ENCODE measurements at regions not wholly inside any gene's neighbourhood (a gene's known extent, or its start where the extent isn't known, plus 50 kb on each side); places are given as distances from the start of the nearest gene placed in this dataset.

DNA sequence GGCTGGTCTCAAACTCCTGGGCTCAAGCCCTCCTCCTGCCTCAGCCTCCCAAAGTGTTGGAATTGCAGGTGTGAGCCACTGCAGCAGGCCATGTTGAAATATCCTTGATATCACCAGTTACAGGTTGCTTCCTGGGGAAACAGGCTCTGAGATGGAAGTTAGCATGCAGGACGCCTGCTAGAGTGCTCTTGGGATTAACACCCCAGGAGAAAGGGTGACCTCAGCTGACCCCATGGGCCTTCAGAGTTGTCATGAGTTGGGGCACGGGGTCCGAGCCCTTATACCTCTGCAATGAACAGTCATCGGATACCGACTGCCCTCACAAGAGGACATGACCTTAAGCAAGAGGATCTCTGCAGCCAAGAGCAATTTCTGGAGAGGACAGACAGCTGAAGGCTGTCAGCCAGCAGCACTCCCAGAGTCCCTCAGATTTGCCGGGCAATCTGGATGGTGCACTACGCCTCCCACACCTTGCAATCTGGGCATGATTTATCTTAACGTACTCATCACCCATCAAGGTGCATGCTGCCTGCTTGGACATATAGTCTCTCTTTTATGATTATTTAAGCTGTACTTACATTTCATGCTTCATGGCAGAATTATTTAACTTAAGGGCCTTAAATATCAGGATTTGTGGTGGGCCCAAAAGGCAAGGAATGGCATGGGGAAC is 134.6 kb downstream of the ADSS2 start:
- TF ChIP-seq, protein P1, sequence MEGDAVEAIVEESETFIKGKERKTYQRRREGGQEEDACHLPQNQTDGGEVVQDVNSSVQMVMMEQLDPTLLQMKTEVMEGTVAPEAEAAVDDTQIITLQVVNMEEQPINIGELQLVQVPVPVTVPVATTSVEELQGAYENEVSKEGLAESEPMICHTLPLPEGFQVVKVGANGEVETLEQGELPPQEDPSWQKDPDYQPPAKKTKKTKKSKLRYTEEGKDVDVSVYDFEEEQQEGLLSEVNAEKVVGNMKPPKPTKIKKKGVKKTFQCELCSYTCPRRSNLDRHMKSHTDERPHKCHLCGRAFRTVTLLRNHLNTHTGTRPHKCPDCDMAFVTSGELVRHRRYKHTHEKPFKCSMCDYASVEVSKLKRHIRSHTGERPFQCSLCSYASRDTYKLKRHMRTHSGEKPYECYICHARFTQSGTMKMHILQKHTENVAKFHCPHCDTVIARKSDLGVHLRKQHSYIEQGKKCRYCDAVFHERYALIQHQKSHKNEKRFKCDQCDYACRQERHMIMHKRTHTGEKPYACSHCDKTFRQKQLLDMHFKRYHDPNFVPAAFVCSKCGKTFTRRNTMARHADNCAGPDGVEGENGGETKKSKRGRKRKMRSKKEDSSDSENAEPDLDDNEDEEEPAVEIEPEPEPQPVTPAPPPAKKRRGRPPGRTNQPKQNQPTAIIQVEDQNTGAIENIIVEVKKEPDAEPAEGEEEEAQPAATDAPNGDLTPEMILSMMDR (conservative IDR thresholded peaks at IDR 0.05), result no peak
- H3K27ac ChIP-seq, result no peak overlapping the region

DNA sequence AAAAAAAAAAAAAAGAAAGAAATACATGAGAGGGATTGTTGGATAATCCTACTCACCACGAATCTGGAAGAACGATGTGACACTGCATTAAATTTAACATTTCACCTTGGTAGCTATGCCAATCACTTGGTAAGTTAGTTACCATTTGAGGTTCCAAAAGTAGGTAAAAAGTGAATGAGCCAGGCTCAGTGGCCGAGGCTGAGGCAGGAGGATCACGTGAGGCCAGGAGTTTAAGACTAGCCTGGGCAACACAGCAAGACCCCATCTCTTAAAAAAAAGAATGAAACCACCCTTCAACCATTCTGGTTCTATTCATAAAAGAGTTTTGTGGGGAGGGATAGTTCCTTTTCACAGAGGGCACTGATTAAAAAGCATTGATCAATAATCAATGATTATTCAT is 133.6 kb downstream of the ADSS2 start:
- no peak overlapping the region for H3K27ac ChIP-seq
- TF ChIP-seq, protein P1 (conservative IDR thresholded peaks at IDR 0.05), result no peak

DNA sequence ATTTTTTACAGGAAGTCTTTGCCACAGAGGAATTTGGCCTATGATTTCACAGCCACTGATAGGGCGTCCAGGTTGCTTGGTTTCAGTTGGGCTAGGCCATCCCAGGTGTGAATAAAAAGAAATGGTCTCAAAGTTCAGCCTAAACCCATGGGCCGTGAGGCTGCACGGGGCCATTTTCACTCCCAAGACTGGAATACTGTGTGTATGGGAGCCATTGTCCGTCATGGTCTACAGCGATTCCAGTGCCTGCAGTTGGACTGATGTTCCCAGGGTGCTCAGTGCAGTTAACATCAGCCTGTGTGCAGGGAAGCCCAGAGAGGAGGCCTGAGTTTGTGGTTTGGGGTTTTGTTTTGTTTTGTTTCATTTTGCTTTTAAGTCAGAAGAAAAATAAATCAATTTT is 133.2 kb downstream of the ADSS2 start:
- H3K27ac ChIP-seq, result no peak overlapping the region
- TF ChIP-seq, protein P1 (conservative IDR thresholded peaks at IDR 0.05), result no peak

DNA sequence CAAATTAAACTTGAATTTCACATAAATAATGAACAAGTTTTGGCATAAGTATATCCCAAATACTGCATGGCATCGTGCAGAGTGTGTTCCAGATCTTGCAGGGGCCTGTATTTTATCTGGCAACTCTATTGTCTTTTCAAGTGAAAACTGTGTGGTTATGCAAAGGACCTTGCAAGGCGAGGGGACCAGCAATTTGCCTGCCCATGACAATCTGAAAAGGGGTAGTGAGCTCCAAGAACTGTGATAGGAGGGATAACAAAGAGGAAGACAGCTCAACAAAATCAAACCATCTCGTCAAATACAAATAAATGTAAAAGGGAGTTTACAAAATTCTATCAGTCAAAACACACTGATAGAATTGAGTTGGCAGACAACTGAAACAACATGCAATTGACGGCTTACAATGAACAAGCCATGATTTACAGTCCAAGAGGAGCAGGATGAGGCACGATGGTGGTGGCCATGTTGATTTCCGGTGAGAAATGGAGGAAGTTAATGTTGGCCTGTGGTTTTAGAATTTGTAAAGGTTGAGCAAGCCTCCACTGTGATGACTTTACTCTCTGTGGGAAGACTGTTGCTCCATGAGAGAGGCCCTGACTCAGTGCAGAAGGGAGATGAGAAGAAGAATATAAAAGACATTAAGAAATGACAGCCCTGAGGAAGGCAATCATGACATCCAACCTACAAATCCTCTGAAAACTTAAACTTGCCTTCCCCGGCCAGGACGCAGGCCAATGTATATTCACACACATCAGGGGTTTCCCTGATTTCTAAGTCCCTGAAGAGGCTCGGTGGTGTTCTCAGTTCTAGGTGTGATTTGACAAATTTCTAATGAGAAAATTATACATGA is 132.2 kb downstream of the ADSS2 start:
- TF ChIP-seq, protein P1 (conservative IDR thresholded peaks at IDR 0.05), result no peak
- no peak overlapping the region for H3K27ac ChIP-seq

DNA sequence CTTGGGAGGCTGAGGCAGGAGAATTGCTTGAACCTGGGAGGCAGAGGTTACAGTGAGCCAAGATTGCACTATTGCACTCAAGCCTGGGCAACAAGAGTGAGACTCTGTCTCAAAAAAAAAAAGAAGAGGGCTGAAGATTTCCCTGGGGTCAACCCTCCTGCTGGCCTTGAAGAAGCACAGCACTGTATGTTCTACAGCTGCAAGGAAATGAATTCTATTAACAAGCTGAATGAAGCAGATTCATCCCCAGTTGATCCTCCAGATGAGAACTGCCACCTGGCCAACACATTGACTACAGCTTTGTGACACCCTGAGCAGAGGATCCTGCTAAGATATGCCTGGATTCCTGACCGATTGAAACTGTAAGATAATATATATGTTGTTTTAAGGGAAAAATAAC is 129.5 kb downstream of the ADSS2 start:
- H3K27ac ChIP-seq, result peak overlapping the region; percentile 65
- TF ChIP-seq, protein P1 (conservative IDR thresholded peaks at IDR 0.05), result no peak

DNA sequence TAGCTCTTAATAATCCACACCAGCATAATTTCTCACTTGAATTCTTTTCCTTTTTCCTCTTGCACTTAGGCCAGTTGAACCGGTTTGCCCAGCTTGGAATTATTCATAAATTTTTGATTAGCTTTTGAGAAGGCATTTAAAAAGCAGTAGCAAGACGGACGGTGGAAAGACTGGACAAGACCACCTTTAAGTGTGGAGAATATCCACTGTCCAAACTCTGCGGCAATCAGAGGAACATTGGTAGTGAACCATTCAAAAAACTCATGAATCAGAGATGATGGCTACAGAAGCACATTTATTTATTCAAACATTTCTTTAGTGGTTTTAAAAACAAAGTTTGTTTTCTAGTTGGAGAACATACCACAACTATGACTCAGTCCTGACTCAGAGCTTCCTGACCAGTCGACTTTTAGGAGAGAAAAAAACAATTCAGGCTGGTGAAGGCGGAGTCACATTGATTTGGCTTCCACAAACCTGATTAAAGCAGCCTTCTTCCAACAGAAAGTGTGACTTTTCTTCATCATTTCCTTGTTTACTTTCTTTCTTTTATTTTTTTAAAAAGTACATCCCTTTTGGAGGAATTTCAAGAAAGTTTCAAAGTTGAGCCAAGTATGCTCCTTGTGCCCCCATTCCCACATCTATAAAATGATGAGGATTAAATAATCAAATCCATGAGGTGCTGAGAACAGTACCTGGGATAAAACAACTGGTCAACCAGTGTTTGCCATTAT is 128.8 kb downstream of the ADSS2 start:
- peak overlapping the region; percentile 65 for H3K27ac ChIP-seq

More for the DNA sequence above, 128.8 kb downstream of the ADSS2 start:
- TF ChIP-seq, protein P1 (conservative IDR thresholded peaks at IDR 0.05), result no peak
